ENCODE measurements at regions not wholly inside any gene's neighbourhood (a gene's known extent, or its start where the extent isn't known, plus 50 kb on each side); places are given as distances from the start of the nearest gene placed in this dataset.

DNA sequence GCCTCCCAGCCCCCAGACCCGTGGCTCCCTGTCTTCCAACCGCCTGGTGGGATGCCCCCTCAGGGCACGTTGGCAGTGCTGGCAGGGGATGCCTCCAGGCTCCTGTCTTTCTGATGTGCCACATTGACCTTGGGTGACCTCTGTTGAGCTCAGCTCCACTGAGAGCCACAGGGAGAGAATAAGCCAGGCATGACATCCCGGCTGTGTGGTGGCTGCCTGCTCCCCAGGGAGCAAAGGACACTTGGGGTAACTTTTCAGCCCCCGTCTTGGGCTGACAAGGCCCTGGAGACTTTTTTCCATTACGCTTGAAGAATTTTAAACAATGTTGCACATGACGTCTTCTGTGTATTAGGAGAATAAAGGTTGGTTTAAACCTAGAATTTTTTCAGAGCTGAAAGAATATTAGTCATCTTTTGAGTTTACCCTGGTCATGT, 246.0 kb downstream of the TSN start:
- Mint-ChIP-seq H3K36me3 (ENCODE audit: low read depth) (no peaks in the 10 kb centered on the region), H3K4me3 (ENCODE audit: unreplicated experiment) (no peak overlapping the region), H3K27me3 (ENCODE audit: low read depth) (peaks cover 5% of the 10 kb centered on the region), H3K27ac (ENCODE audit: unreplicated experiment) (no peak overlapping the region), H3K9me3 (ENCODE audit: low read depth) (no peaks in the 10 kb centered on the region), H3K4me1 (ENCODE audit: low read depth) (peaks cover 13% of the 10 kb centered on the region)
- DNase-seq (ENCODE audit: low spot score): no peak
- no peak for TF ChIP-seq CTCF (IDR thresholded peaks at IDR 0.05)

DNA sequence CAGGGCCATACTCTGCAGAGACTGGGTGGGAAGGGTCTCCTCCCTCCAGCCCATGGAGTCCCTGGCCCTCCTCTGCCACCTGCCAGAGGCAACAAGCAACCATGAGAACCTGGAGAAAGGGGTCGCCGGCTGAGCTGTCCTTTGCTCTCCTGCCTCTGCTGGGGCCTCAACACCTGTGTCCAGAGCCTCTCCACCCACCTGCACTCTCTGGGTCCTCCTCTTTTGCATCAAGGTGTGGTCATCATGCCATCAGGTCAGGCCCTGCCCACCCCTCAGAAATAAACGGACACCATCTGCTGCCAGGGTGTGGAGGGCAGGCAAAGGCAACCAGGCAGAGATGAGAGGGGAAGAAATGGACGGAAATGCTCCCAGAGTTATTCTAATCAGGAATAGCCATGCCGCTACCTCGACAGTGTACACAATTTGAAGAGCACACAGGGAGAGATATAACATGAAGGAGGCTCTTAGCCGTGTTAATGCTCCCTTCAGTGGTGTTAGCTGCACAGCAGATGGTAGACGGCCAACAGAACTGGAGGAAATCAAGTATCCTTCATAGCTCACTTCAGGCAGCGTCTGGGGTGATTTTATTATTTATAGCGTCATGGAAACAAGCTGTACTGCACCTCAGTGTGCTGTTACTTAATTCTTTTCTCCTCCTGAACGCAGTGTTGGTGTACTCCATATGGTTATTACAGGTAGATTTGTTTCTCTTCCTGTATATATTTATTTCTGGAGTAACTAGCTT, 247.9 kb downstream of the TSN start:
- Mint-ChIP-seq H3K27ac (ENCODE audit: unreplicated experiment) (no peak overlapping the region), H3K36me3 (ENCODE audit: low read depth) (no peaks in the 10 kb centered on the region), H3K9me3 (ENCODE audit: low read depth) (no peaks in the 10 kb centered on the region), H3K4me3 (ENCODE audit: unreplicated experiment) (no peak overlapping the region), H3K27me3 (ENCODE audit: low read depth) (peaks cover 10% of the 10 kb centered on the region), H3K4me1 (ENCODE audit: low read depth) (peaks cover 13% of the 10 kb centered on the region)
- no peak for DNase-seq (ENCODE audit: low spot score)
- no peak for TF ChIP-seq CTCF (IDR thresholded peaks at IDR 0.05)

- no peak for TF ChIP-seq CTCF (IDR thresholded peaks at IDR 0.05)
These were observed 251.7 kb downstream of the TSN start for GRCh38 chr2:122007126-122007525.

DNA sequence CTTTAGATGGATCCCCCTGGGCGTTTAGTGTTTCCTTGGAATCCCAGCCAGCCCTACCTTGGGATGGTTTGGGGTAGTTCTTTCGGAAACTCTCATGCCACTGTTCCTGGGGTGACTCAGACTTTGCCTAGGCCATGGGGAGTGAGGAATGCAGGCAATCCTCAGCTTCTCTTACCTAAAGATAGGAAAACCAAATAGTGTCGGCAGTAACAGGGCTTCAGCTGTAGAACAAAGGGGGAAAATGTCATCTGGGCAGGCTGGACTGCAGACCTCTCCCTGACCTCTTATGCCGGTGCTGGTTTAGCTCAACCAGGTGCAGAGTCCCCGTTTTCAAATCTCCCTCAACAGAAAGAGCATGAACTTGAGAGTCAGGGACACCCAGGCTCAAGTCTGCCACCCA, 252.1 kb downstream of the TSN start:
- Mint-ChIP-seq H3K27ac (ENCODE audit: unreplicated experiment) (no peak overlapping the region), H3K27me3 (ENCODE audit: low read depth) (peaks cover 17% of the 10 kb centered on the region), H3K4me1 (ENCODE audit: low read depth) (no peaks in the 10 kb centered on the region), H3K36me3 (ENCODE audit: low read depth) (no peaks in the 10 kb centered on the region), H3K4me3 (ENCODE audit: unreplicated experiment) (no peak overlapping the region), H3K9me3 (ENCODE audit: low read depth) (no peaks in the 10 kb centered on the region)
- no peak for TF ChIP-seq CTCF (IDR thresholded peaks at IDR 0.05)
- no peak for DNase-seq (ENCODE audit: low spot score)

More at GRCh38 chr2:122007126-122007525, 251.7 kb downstream of the TSN start:
- H3K27ac Mint-ChIP-seq (ENCODE audit: unreplicated experiment): no peak overlapping the region
- H3K4me3 Mint-ChIP-seq (ENCODE audit: unreplicated experiment): no peak overlapping the region
- no peaks in the 10 kb centered on the region for H3K4me1 Mint-ChIP-seq (ENCODE audit: low read depth)
- H3K36me3 Mint-ChIP-seq (ENCODE audit: low read depth): no peaks in the 10 kb centered on the region
- H3K9me3 Mint-ChIP-seq (ENCODE audit: low read depth): no peaks in the 10 kb centered on the region
- DNase-seq (ENCODE audit: low spot score): no peak
- peaks cover 17% of the 10 kb centered on the region for H3K27me3 Mint-ChIP-seq (ENCODE audit: low read depth)

DNA sequence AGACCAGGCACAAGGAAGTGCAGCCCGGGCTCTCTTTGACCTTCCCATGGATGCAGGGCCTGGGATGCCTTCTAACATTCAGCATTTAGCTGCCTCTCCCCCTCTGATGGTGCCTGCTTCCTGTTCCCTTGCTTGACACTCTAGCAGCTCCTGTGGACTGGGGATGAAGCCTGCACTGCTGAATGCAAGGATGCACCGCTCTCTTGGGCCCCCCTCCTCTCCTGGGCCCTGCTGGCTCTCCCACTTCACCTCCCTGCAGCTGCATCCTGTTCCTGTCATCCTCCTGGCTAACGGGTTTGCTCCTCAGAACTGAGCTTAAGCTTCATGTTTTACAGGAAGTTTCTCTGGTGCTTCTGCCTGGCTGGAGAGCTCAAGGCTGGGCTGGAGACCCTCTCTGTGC, 254.1 kb downstream of the TSN start:
- Mint-ChIP-seq H3K27me3 (ENCODE audit: low read depth) (peaks cover 12% of the 10 kb centered on the region), H3K9me3 (ENCODE audit: low read depth) (no peaks in the 10 kb centered on the region), H3K4me1 (ENCODE audit: low read depth) (no peaks in the 10 kb centered on the region), H3K36me3 (ENCODE audit: low read depth) (no peaks in the 10 kb centered on the region), H3K27ac (ENCODE audit: unreplicated experiment) (no peak overlapping the region), H3K4me3 (ENCODE audit: unreplicated experiment) (no peak overlapping the region)
- no peak for TF ChIP-seq CTCF (IDR thresholded peaks at IDR 0.05)
- DNase-seq (ENCODE audit: low spot score): no peak

Measured in chondrocyte (in vitro differentiated cells).